Natural killer cell (primary cell): ENCODE measurements at regions not wholly inside any gene's neighbourhood (a gene's known extent, or its start where the extent isn't known, plus 50 kb on each side); places are given as distances from the start of the nearest gene placed in this dataset.

Experiments
- ATAC-seq, 3 donors: fragments of 150-1000 bp in 2 of 3; fragments of 200-7000 bp in 1 of 3; cut with Tn5 transposase; 1 replicate in 1 of 3; 2 replicates in 2 of 3; pipeline ENCODE4 v1.10.0; 2021; ENCODE audit warnings: mild to moderate bottlenecking in 2 of 3, moderate library complexity in 2 of 3
- DNase-seq, 2 donors: peaks; one replicate each; pipeline versions ENCODE4 v3.0.0 to v3.0.0-alpha.2; 2013 to 2021; ENCODE audit warnings: mixed read lengths in 1 of 2
- H3K27ac ChIP-seq: one replicate; pipeline ENCODE4 v1.5.1; 2013; ENCODE audit warnings: mild to moderate bottlenecking, low read length
- H3K27me3 ChIP-seq: one replicate; pipeline ENCODE4 v1.6.1; 2013; ENCODE audit warnings: low read length; ENCODE audit not compliant: control insufficient read depth, insufficient read depth
- H3K36me3 ChIP-seq: one replicate; pipeline ENCODE4 v1.6.1; 2013; ENCODE audit warnings: low read length; ENCODE audit not compliant: control insufficient read depth, insufficient read depth
- H3K4me1 ChIP-seq: one replicate; pipeline ENCODE4 v1.6.1; 2013; ENCODE audit warnings: low read length; ENCODE audit not compliant: control insufficient read depth, insufficient read depth
- H3K4me3 ChIP-seq: one replicate; pipeline ENCODE4 v1.5.1; 2013; ENCODE audit warnings: low read length
- H3K9me3 ChIP-seq: one replicate; pipeline ENCODE4 v1.6.1; 2013; ENCODE audit warnings: low read length; ENCODE audit not compliant: control insufficient read depth, insufficient read depth
- H3K27ac Mint-ChIP-seq, 2 donors: one replicate each; pipeline ENCODE4 v1.8.0; 2022; ENCODE audit warnings: mild to moderate bottlenecking in 2 of 2, mixed read lengths in 2 of 2, moderate library complexity in 1 of 2
- H3K27me3 Mint-ChIP-seq, 2 donors: one replicate each; pipeline ENCODE4 v1.8.0; 2022; ENCODE audit warnings: low read depth in 2 of 2, mixed read lengths in 2 of 2
- H3K36me3 Mint-ChIP-seq: one replicate; pipeline ENCODE4 v1.8.0; 2022; ENCODE audit warnings: mixed read lengths
- H3K4me1 Mint-ChIP-seq, 2 donors: one replicate each; pipeline ENCODE4 v1.8.0; 2022; ENCODE audit warnings: mixed read lengths in 2 of 2
- H3K4me3 Mint-ChIP-seq: one replicate; pipeline ENCODE4 v1.8.0; 2022; ENCODE audit warnings: mild to moderate bottlenecking, moderate library complexity, mixed read lengths
- H3K9me3 Mint-ChIP-seq, 2 donors: one replicate each; pipeline ENCODE4 v1.8.0; 2022; ENCODE audit warnings: mixed read lengths in 2 of 2
- CTCF ChIP-seq: fragments of 200-600 bp; IDR thresholded peaks from one replicate; pipeline ENCODE4 v1.8.0; 2022; ENCODE audit warnings: antibody characterized with exemption
- WGBS: methylation state at CpG from one replicate; pipeline ENCODE4 v1.1.7; 2013; ENCODE audit warnings: missing lambda C conversion rate; ENCODE audit not compliant: insufficient coverage; 5-methylcytosine and 5-hydroxymethylcytosine counted together
- intact Hi-C: fragments of 100-400 bp; cut with micrococcal nuclease; formaldehyde crosslinking; loops from one replicate; pipeline ENCODE4 v1.14.2; 2022

GRCh38 chr3:96259299-96259698 lies 555.1 kb upstream of the EPHA6 start:
- H3K36me3 Mint-ChIP-seq: peaks cover 23% of the 10 kb centered on the region

GRCh38 chr3:96264701-96265100 lies 549.7 kb upstream of the EPHA6 start:
- Histone ChIP-seq H3K27me3 (no peaks in the 10 kb centered on the region), H3K4me3 (no peak overlapping the region), H3K9me3 (peaks cover 3% of the 10 kb centered on the region), H3K36me3 (no peaks in the 10 kb centered on the region), H3K27ac (no peak overlapping the region), H3K4me1 (no peaks in the 10 kb centered on the region)
- H3K4me1 Mint-ChIP-seq: no peaks in the 10 kb centered on the region
- peaks cover 16 to 26% of the 10 kb centered on the region in 2 donors for H3K9me3 Mint-ChIP-seq
- peaks cover 32% of the 10 kb centered on the region for H3K36me3 Mint-ChIP-seq
- ATAC-seq: no peak
- H3K27ac Mint-ChIP-seq: no peak overlapping the region
- H3K27me3 Mint-ChIP-seq: no peaks in the 10 kb centered on the region
- DNase-seq: no peak
- no peak for TF ChIP-seq CTCF
- no peak overlapping the region for H3K4me3 Mint-ChIP-seq
- intact Hi-C loops: no loop called here
- WGBS: no CpG with 5 or more reads among the region's 2 CpGs

More at GRCh38 chr3:96259299-96259698, 555.1 kb upstream of the EPHA6 start:
- Histone ChIP-seq H3K36me3 (no peaks in the 10 kb centered on the region), H3K9me3 (peaks cover 8% of the 10 kb centered on the region), H3K27ac (no peak overlapping the region), H3K4me1 (no peaks in the 10 kb centered on the region), H3K4me3 (no peak overlapping the region), H3K27me3 (no peaks in the 10 kb centered on the region)
- no peak overlapping the region for H3K27ac Mint-ChIP-seq
- intact Hi-C loops: no loop called here
- DNase-seq: no peak
- no peak overlapping the region for H3K4me3 Mint-ChIP-seq
- no peaks in the 10 kb centered on the region for H3K27me3 Mint-ChIP-seq
- TF ChIP-seq CTCF: no peak
- no peaks in the 10 kb centered on the region for H3K4me1 Mint-ChIP-seq
- no peak for ATAC-seq
- H3K9me3 Mint-ChIP-seq: peaks cover 15 to 22% of the 10 kb centered on the region in 2 donors

GRCh38 chr3:96266395-96267190 lies 547.8 kb upstream of the EPHA6 start:
- WGBS: 94% methylated on average over 2 of the region's 3 CpGs
- no peaks in the 10 kb centered on the region for H3K4me1 Mint-ChIP-seq
- Histone ChIP-seq H3K36me3 (no peaks in the 10 kb centered on the region), H3K4me1 (no peaks in the 10 kb centered on the region), H3K27me3 (no peaks in the 10 kb centered on the region), H3K9me3 (no peaks in the 10 kb centered on the region), H3K4me3 (no peak overlapping the region), H3K27ac (no peak overlapping the region)
- peaks cover 11 to 23% of the 10 kb centered on the region in 2 donors for H3K9me3 Mint-ChIP-seq
- DNase-seq (no peak), ATAC-seq (no peak)
- intact Hi-C loops: no loop called here
- no peak overlapping the region for H3K4me3 Mint-ChIP-seq
- no peaks in the 10 kb centered on the region for H3K27me3 Mint-ChIP-seq
- H3K36me3 Mint-ChIP-seq: peaks cover 22% of the 10 kb centered on the region
- H3K27ac Mint-ChIP-seq: no peak overlapping the region
- TF ChIP-seq CTCF: no peak

- peaks cover 10 to 26% of the 10 kb centered on the region in 2 donors for H3K9me3 Mint-ChIP-seq
- Histone ChIP-seq H3K9me3 (no peaks in the 10 kb centered on the region), H3K27me3 (no peaks in the 10 kb centered on the region), H3K36me3 (no peaks in the 10 kb centered on the region), H3K4me3 (no peak overlapping the region), H3K4me1 (no peaks in the 10 kb centered on the region), H3K27ac (no peak overlapping the region)
- no peak for DNase-seq
- intact Hi-C loops: no loop called here
- no peaks in the 10 kb centered on the region for H3K27me3 Mint-ChIP-seq
- no peak for TF ChIP-seq CTCF
- 23% methylated on average over 3 of the region's 3 CpGs for WGBS
- H3K27ac Mint-ChIP-seq: no peak overlapping the region
- ATAC-seq: no peak
- no peaks in the 10 kb centered on the region for H3K4me1 Mint-ChIP-seq
- H3K4me3 Mint-ChIP-seq: no peak overlapping the region
- H3K36me3 Mint-ChIP-seq: peaks cover 12% of the 10 kb centered on the region
Observed at GRCh38 chr3:96267577-96267976, 546.8 kb upstream of the EPHA6 start.
